ENCODE measurements at regions not wholly inside any gene's neighbourhood (a gene's known extent, or its start where the extent isn't known, plus 50 kb on each side); places are given as distances from the start of the nearest gene placed in this dataset.

DNA sequence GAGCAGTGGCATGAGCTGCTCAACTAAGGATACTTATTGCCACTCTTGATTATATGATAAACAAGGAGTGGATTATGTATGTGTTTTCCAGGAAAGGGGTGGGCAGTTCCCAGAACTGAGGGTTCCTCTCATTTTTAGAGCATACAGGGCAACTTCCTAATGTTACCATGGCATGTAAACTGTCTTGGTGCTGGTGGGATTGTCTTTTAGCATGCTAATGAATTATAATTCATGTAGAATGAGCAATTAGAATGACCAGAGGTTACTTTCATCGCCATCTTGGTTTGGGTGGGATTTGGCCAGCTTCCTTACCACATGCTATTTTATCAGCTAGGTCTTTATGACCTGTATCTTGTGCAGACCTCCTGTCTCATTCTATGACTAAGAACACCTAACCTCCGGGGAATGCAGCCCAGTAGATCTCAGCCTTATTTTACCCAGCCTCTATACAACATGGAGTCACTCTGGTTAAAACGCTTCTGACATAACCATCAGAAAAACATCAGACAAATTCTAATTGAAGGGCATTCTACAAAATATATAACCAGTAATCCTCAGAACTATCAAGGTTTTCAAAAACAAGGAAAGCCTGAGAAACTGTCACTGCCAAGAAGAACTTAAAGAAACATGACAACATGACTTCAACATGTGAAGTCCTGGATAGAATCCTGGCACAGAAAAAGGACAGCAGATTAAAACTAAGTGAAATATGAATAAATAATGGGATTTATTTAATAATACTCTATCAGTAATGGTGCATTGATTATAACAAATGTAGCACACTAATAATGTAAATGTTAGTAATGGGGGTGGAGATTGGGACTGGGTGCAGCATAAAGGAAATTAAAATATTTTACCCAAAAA lies 365.0 kb downstream of the SEMA3D start:
- H3K27ac ChIP-seq = no peak overlapping the region
- H3K4me1 ChIP-seq = no peaks in the 10 kb centered on the region
- DNase-seq (ENCODE audit: low spot score) = no peak
- TF ChIP-seq, protein P1, sequence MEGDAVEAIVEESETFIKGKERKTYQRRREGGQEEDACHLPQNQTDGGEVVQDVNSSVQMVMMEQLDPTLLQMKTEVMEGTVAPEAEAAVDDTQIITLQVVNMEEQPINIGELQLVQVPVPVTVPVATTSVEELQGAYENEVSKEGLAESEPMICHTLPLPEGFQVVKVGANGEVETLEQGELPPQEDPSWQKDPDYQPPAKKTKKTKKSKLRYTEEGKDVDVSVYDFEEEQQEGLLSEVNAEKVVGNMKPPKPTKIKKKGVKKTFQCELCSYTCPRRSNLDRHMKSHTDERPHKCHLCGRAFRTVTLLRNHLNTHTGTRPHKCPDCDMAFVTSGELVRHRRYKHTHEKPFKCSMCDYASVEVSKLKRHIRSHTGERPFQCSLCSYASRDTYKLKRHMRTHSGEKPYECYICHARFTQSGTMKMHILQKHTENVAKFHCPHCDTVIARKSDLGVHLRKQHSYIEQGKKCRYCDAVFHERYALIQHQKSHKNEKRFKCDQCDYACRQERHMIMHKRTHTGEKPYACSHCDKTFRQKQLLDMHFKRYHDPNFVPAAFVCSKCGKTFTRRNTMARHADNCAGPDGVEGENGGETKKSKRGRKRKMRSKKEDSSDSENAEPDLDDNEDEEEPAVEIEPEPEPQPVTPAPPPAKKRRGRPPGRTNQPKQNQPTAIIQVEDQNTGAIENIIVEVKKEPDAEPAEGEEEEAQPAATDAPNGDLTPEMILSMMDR (IDR thresholded peaks at IDR 0.05) = no peak
- no peaks in the 10 kb centered on the region for H3K27me3 ChIP-seq
- H3K4me3 ChIP-seq = no peak overlapping the region
- no peaks in the 10 kb centered on the region for H3K36me3 ChIP-seq
- no peaks in the 10 kb centered on the region for H3K9me3 ChIP-seq

DNA sequence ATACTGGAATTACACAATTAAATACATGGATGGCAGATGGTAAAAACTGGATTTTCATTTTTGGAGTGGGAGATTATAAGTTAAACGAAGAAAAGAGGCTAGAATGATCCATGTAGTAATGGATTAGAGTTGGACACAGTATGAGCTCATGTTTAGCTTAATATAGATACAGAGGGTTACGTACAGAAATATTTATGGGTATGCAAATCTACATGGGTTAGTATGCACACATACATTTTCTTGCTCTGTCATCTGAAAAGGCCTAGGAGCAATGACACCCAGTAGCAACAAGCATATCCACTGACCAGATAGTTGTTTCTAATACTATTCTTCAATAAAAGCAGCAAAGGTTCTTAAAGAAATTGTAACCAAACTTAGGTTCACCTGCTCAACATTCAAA lies 366.4 kb downstream of the SEMA3D start:
- Histone ChIP-seq H3K27ac (no peak overlapping the region), H3K36me3 (no peaks in the 10 kb centered on the region), H3K27me3 (no peaks in the 10 kb centered on the region), H3K4me3 (no peak overlapping the region), H3K4me1 (no peaks in the 10 kb centered on the region), H3K9me3 (no peaks in the 10 kb centered on the region)
- no peak for DNase-seq (ENCODE audit: low spot score)
- TF ChIP-seq, protein P1 (IDR thresholded peaks at IDR 0.05) = no peak

DNA sequence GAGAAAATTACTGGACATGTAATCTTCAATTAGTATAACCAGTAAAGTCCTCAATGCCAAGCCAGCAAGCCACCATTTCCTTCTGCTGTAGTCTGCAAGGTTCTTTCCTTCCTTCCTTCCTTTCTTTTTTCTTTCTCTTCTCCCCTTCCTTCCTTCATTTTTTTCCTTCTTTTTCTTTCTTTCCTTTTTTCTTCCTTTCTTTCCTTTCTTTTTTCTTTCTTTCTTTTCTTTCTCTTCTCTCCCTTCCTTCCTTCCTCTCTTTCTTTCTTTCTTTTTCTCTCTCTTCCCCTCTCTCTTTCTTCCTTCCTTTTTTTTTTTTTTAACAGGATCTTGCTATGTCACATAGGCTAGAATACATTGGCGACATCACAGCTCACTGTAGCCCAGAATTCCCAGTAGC lies 369.8 kb downstream of the SEMA3D start:
- H3K27me3 ChIP-seq = no peaks in the 10 kb centered on the region
- H3K4me3 ChIP-seq = no peak overlapping the region
- no peak overlapping the region for H3K27ac ChIP-seq
- TF ChIP-seq, protein P1 (IDR thresholded peaks at IDR 0.05) = no peak
- no peaks in the 10 kb centered on the region for H3K4me1 ChIP-seq
- no peak for DNase-seq (ENCODE audit: low spot score)
- no peaks in the 10 kb centered on the region for H3K9me3 ChIP-seq
- no peaks in the 10 kb centered on the region for H3K36me3 ChIP-seq

DNA sequence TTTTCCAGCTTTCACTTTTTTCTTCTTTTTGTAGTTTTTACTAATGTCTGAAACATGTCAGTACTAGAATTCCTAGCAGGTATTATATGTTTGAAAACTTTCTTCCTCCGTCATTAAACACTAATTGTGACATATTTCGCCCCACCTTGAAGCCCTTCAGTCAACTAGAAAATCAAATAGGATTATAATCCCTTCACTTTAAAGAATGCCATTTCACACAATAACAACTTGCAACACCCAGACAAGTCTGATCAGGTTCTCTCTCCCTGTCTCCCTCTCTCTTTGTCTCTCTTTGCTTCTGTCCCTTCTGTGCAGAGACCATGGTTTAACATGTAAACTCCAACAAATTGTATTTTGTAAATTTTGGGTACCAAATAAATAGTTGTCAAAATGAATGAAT lies 373.5 kb downstream of the SEMA3D start:
- no peak overlapping the region for H3K4me3 ChIP-seq
- no peaks in the 10 kb centered on the region for H3K9me3 ChIP-seq
- no peaks in the 10 kb centered on the region for H3K27me3 ChIP-seq
- TF ChIP-seq, protein P1 (IDR thresholded peaks at IDR 0.05) = no peak
- H3K4me1 ChIP-seq = peaks cover 0 to 8% of the 10 kb centered on the region in 2 donors
- no peak overlapping the region for H3K27ac ChIP-seq
- H3K36me3 ChIP-seq = no peaks in the 10 kb centered on the region
- DNase-seq (ENCODE audit: low spot score) = no peak

DNA sequence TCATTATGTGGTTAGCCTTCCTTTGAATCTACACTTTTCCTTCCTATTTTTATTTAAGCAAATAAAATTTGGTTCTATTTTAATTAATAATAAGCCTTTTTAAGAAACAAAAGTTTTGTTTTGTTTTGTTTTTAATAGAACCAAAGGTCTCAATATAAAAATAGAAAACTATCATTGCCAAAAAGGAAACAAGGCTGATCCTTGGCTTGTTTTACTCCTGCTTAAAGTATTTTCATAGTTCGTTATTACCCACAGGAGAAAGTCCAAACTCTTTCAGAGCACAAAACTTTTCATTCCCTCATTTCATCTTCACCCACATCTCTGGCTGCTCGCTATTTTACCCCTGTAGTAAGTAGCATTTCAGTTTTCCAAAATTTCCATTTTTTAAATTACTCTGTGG lies 374.8 kb downstream of the SEMA3D start:
- no peaks in the 10 kb centered on the region for H3K36me3 ChIP-seq
- DNase-seq (ENCODE audit: low spot score) = no peak
- no peak overlapping the region for H3K4me3 ChIP-seq
- H3K27ac ChIP-seq = no peak overlapping the region
- no peaks in the 10 kb centered on the region for H3K9me3 ChIP-seq
- no peaks in the 10 kb centered on the region for H3K27me3 ChIP-seq
- H3K4me1 ChIP-seq = peaks cover 0 to 8% of the 10 kb centered on the region in 2 donors
- TF ChIP-seq, protein P1 (IDR thresholded peaks at IDR 0.05) = no peak

DNA sequence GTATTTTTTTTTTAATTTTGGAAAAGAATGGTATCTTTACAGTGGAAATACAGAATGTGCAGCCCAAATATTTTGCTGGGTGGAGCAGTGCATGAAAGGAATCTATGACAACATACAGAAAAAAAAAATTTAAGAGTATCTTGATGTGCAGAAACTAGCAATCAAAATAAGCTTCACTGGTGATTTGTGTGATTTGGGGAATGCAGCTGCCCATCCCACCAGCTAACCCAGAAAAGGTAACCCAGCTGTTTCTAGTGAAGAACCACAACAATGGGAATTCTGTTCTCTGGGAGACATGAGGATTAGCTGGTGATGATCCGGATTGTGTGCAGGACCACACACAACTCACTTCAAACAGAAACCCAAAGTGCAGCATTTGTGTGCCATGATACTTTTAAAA lies 375.5 kb downstream of the SEMA3D start:
- no peaks in the 10 kb centered on the region for H3K9me3 ChIP-seq
- no peak for DNase-seq (ENCODE audit: low spot score)
- no peaks in the 10 kb centered on the region for H3K27me3 ChIP-seq
- no peak overlapping the region for H3K4me3 ChIP-seq
- H3K27ac ChIP-seq = no peak overlapping the region
- TF ChIP-seq, protein P1 (IDR thresholded peaks at IDR 0.05) = no peak
- H3K4me1 ChIP-seq = peaks cover 0 to 8% of the 10 kb centered on the region in 2 donors
- no peaks in the 10 kb centered on the region for H3K36me3 ChIP-seq

Measured in right atrium auricular region (tissue), 2 donors.